ENCODE measurements at regions not wholly inside any gene's neighbourhood (a gene's known extent, or its start where the extent isn't known, plus 50 kb on each side); places are given as distances from the start of the nearest gene placed in this dataset.

DNA sequence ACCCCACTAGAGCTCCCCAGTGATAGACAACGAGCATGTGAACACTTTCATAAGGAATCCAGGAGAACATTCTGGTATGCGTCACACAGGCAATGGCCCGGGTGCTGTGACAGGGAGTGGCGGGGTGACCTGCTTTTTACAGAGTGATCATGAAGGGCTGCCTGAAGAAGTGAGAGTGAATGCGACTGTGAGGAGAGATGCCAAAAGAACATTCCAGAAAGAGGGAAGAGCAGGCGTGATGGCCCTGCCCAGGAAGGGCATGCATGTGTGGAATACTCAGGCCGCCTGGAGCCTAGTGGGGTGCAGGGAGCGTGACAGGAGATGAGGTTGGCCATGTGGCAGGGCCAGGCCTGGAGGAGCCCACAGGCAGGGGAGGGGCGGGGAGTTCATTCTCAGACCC, 53.8 kb downstream of the FZD10 start:
- TF ChIP-seq, protein P1, sequence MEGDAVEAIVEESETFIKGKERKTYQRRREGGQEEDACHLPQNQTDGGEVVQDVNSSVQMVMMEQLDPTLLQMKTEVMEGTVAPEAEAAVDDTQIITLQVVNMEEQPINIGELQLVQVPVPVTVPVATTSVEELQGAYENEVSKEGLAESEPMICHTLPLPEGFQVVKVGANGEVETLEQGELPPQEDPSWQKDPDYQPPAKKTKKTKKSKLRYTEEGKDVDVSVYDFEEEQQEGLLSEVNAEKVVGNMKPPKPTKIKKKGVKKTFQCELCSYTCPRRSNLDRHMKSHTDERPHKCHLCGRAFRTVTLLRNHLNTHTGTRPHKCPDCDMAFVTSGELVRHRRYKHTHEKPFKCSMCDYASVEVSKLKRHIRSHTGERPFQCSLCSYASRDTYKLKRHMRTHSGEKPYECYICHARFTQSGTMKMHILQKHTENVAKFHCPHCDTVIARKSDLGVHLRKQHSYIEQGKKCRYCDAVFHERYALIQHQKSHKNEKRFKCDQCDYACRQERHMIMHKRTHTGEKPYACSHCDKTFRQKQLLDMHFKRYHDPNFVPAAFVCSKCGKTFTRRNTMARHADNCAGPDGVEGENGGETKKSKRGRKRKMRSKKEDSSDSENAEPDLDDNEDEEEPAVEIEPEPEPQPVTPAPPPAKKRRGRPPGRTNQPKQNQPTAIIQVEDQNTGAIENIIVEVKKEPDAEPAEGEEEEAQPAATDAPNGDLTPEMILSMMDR (conservative IDR thresholded peaks at IDR 0.05) = no peak
- no peak overlapping the region for H3K27ac ChIP-seq

DNA sequence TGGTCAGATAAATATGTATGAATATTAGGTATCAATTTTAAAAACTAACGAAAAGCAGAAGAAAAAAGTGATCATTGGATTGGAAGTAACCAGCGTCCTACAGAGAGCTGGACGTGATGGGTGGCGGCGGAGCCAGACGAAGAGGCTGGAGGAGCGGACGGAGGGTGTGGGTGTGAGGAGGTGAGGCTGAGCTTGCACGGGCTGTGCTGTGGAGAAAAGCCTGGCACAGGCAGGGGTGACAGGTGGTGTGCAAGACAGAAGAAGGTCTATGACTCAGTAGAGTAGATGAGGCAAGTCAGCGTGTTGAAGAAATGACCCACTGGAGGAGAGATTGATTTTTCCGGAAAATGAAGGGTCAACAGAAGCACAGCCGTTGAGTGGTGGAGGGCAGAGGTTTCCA, 56.4 kb downstream of the FZD10 start:
- TF ChIP-seq, protein P1 (conservative IDR thresholded peaks at IDR 0.05) = no peak

DNA sequence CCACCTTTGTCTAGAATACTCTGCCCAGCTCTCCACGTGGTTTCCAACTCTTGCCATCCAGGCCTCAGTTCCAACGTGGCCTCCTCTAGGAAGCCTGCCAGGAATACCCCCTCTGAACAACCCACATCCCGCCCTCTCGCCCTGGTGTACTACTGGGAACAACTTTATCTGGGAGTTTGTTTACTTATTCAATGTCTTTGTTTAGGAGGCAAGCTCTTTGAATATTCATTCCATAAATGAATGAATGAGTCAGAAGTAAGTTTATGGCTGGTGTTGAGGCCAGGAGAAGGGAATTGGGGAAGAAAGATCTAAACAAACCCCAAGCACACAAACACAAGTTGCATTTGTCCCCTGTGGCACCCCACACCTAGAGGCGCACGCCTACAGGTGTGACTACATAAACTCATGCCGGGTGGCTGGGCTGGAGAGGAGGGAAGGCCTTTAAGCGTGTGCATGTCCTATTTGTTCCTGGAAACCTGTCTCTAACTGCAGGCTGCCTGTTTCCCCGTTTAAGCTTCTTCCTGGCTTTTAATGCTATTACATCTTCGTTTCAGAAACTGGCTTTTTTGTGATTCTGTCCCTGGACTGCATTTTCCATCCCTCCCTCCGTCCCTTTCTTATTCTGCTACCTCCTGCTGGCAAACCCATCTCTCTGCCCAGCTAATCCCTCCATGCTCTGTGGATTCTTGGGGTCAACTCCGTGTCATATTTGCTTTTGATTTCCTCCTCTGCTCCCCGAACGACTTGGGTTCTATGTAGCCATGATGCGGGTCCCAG, 57.9 kb downstream of the FZD10 start:
- no peak overlapping the region for H3K27ac ChIP-seq
- TF ChIP-seq, protein P1 (conservative IDR thresholded peaks at IDR 0.05) = no peak

More for the DNA sequence above, 56.4 kb downstream of the FZD10 start:
- H3K27ac ChIP-seq = no peak overlapping the region

DNA sequence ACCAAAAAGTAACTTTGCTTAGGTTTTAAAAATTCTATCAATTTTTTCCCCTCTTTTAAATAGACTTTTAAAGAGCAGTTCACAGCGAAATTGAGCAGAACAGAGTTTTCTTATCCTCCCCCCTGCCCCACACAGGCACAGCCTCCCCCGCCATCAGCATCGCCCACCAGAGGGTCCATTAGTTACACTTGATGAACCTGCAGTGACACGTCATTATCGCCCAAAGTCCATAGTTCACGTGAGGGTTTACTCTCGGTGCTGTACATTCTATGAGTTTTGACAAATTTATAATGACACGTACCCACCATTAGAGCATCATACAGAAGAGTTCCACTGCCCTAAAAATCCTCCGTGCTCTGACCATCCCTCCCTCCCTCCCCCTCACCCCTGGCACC, 58.4 kb downstream of the FZD10 start:
- TF ChIP-seq, protein P1 (conservative IDR thresholded peaks at IDR 0.05) = no peak
- no peak overlapping the region for H3K27ac ChIP-seq

DNA sequence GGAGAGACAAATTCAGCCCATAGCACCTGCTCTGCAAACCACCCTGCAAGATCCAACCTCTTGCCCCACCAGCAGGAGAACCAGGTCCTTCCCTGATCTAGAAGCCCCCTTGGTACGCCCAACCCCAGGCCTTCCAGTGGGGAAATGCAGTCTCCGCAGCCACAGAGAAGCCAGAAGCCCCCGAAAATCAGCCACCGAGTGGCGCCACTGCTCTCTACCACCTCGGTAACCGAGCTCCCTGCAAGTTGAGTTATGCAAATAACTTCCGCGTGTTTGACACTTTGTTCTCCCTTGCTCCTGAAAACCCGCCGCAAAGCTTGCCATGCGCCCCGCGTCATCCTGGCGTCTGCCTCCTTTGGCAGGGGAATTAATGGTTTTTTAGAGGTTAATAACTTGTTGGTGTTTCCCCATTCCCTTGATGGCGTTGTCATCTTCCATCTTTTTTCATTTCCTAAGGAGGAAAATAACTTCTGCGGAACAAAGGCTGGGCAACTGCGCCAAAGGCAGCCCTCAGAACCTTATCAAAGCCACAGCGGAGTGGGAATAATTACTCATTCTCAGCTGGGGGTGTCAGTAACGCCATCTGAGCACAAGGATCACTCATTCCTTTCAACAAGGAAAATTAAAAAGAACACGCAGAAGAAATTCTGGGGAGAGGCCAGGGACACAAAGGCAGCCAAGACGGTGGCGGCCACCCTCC, 60.4 kb downstream of the FZD10 start:
- TF ChIP-seq, protein P1 (conservative IDR thresholded peaks at IDR 0.05) = no peak
- no peak overlapping the region for H3K27ac ChIP-seq

DNA sequence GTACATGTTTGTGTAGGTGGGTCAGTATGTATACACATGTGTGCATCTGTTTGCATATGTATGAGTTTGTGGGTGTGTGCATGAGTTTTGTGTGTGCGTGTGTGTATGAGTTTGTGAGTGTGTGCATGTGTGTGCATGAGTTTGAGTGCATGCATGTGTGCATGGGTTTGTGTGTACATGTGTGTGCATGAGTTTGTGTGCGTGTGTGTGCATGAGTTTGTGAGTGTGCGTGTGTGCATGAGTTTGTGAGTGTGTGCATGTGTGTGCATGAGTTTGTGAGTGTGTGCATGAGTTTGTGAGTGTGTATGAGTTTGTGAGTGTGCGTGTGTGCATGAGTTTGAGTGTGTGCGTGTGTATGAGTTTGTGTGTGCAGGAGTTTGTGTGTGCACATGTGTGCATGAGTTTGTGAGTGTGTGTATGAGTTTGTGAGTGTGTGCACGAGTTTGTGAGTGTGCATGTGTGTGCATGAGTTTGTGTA, 61.5 kb downstream of the FZD10 start:
- TF ChIP-seq, protein P1 (conservative IDR thresholded peaks at IDR 0.05) = no peak
- H3K27ac ChIP-seq = no peak overlapping the region

DNA sequence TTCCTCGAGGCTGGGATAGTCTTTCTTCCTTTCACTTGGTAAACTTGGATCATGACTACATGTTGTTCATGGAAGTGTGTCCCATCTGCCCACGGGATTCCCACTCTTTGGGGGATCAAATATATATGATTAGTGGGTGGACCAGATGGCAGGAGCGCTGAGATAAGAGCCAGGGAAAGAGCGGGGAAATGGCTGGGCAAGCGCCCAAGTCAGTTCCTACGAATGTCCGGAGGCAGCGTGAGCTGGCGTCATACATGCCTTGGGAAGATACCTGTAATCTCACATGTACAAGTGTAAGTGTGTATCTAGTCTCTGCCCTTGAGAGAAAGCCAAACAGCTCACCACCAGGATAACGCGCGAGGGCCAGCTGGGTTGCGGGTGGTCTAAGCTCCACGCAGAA, 62.3 kb downstream of the FZD10 start:
- TF ChIP-seq, protein P1 (conservative IDR thresholded peaks at IDR 0.05) = no peak
- H3K27ac ChIP-seq = no peak overlapping the region

Measured in VCaP (cell line).